ENCODE measurements at regions not wholly inside any gene's neighbourhood (a gene's known extent, or its start where the extent isn't known, plus 50 kb on each side); places are given as distances from the start of the nearest gene placed in this dataset.
"Not testable (repeated sequence)": the region's sequence is repeated elsewhere in the genome, so short reads cannot be mapped to it uniquely, and the experiment has no call there.

DNA sequence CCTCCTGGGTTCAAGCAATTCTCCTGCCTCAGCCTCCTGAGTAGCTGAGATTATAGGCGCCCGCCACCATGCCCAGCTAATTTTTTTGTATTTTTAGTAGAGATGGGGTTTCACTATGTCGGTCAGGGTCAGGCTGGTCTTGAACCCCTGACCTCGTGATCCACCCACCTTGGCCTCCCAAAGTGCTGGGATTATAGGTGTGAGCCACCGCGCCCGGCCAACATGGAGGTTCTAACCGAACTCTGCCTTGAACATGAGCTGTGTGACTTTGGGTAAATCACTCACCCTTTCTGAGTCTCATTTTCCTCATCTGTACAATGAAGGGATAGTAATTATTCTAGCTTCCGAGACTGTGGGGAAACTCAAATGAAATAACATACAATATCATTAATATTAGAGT is 133.5 kb upstream of the RFLNA start:
- not testable (repeated sequence) for TF ChIP-seq TAF1 (IDR thresholded peaks at IDR 0.05; ENCODE audit: low read depth)
- TF ChIP-seq, protein P1, sequence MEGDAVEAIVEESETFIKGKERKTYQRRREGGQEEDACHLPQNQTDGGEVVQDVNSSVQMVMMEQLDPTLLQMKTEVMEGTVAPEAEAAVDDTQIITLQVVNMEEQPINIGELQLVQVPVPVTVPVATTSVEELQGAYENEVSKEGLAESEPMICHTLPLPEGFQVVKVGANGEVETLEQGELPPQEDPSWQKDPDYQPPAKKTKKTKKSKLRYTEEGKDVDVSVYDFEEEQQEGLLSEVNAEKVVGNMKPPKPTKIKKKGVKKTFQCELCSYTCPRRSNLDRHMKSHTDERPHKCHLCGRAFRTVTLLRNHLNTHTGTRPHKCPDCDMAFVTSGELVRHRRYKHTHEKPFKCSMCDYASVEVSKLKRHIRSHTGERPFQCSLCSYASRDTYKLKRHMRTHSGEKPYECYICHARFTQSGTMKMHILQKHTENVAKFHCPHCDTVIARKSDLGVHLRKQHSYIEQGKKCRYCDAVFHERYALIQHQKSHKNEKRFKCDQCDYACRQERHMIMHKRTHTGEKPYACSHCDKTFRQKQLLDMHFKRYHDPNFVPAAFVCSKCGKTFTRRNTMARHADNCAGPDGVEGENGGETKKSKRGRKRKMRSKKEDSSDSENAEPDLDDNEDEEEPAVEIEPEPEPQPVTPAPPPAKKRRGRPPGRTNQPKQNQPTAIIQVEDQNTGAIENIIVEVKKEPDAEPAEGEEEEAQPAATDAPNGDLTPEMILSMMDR (IDR thresholded peaks at IDR 0.05; ENCODE audit: poor library complexity, severe bottlenecking): not testable (repeated sequence)

Measured in neural cell (in vitro differentiated cells).